ENCODE measurements at regions not wholly inside any gene's neighbourhood (a gene's known extent, or its start where the extent isn't known, plus 50 kb on each side); places are given as distances from the start of the nearest gene placed in this dataset.

DNA sequence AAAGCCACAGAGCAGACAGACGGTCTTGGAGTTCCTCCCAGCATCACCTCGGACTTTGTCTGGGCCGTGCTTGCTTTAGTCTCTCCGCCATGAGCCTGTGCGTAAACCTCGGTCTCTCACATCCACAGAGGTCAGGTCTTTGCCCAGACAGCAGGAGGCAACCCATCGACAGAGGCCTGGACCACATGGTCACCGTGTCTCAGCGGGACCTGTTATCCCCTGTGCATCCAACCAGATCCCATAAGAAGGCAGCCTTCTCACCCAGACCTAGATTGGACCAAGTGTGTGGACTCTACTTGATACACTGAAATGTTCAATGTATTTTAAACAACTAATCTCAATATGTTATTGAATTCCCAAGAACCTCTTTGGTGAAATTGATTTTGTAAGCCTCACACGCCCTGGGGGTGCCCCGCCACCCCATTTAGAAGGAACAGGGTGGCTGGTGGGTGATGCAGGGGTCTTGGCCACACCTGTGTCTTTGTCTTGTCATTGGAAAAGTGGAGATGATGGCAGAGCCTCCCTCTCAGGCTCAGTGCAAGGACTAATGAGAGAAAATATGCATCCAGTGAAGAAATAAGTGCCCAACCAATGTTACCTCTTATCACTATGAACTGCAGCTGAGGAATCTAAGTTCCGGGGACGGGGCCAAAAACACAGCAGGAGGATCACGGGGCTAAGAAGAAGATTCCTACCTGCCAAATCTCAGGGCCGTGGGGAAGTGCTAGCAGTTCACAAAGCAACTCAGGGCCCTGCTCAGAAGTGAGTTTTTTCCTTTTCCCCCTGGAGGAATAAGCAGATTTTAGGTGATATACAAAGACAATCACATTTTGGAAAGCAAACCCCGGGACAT lies 101.6 kb upstream of the BACE2 start:
- no peak for TF ChIP-seq EZH2 (IDR thresholded peaks at IDR 0.05; ENCODE audit: borderline replicate concordance, insufficient read depth, low read length, poor library complexity, severe bottlenecking)
- TF ChIP-seq, protein P1, sequence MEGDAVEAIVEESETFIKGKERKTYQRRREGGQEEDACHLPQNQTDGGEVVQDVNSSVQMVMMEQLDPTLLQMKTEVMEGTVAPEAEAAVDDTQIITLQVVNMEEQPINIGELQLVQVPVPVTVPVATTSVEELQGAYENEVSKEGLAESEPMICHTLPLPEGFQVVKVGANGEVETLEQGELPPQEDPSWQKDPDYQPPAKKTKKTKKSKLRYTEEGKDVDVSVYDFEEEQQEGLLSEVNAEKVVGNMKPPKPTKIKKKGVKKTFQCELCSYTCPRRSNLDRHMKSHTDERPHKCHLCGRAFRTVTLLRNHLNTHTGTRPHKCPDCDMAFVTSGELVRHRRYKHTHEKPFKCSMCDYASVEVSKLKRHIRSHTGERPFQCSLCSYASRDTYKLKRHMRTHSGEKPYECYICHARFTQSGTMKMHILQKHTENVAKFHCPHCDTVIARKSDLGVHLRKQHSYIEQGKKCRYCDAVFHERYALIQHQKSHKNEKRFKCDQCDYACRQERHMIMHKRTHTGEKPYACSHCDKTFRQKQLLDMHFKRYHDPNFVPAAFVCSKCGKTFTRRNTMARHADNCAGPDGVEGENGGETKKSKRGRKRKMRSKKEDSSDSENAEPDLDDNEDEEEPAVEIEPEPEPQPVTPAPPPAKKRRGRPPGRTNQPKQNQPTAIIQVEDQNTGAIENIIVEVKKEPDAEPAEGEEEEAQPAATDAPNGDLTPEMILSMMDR (IDR thresholded peaks at IDR 0.05; ENCODE audit: poor library complexity, severe bottlenecking): no peak
